ENCODE measurements at regions not wholly inside any gene's neighbourhood (a gene's known extent, or its start where the extent isn't known, plus 50 kb on each side); places are given as distances from the start of the nearest gene placed in this dataset.

- no peaks in the 10 kb centered on the region for H3K9me3 Mint-ChIP-seq (ENCODE audit: unreplicated experiment)
- H3K27me3 Mint-ChIP-seq (ENCODE audit: unreplicated experiment) = no peaks in the 10 kb centered on the region
- H3K27ac Mint-ChIP-seq (ENCODE audit: unreplicated experiment) = no peak overlapping the region
- no peak for TF ChIP-seq CTCF (IDR thresholded peaks at IDR 0.05)
- DNase-seq (ENCODE audit: extremely low spot score, unreplicated experiment) = no peak
- H3K4me1 Mint-ChIP-seq (ENCODE audit: unreplicated experiment) = peaks cover 13% of the 10 kb centered on the region
- H3K36me3 Mint-ChIP-seq (ENCODE audit: unreplicated experiment) = no peaks in the 10 kb centered on the region
- H3K4me3 Mint-ChIP-seq (ENCODE audit: unreplicated experiment) = no peak overlapping the region
Measured at GRCh38 chr6:54718541-54719023, 128.0 kb upstream of the FAM83B start.

GRCh38 chr6:54719131-54719530, 127.4 kb upstream of the FAM83B start:
- no peaks in the 10 kb centered on the region for H3K36me3 Mint-ChIP-seq (ENCODE audit: unreplicated experiment)
- no peak for TF ChIP-seq CTCF (IDR thresholded peaks at IDR 0.05)
- no peak overlapping the region for H3K4me3 Mint-ChIP-seq (ENCODE audit: unreplicated experiment)
- H3K9me3 Mint-ChIP-seq (ENCODE audit: unreplicated experiment) = no peaks in the 10 kb centered on the region
- H3K4me1 Mint-ChIP-seq (ENCODE audit: unreplicated experiment) = peaks cover 13% of the 10 kb centered on the region
- H3K27ac Mint-ChIP-seq (ENCODE audit: unreplicated experiment) = no peak overlapping the region
- no peaks in the 10 kb centered on the region for H3K27me3 Mint-ChIP-seq (ENCODE audit: unreplicated experiment)
- DNase-seq (ENCODE audit: extremely low spot score, unreplicated experiment) = no peak

GRCh38 chr6:54719633-54720032, 126.9 kb upstream of the FAM83B start:
- no peaks in the 10 kb centered on the region for H3K36me3 Mint-ChIP-seq (ENCODE audit: unreplicated experiment)
- TF ChIP-seq CTCF (IDR thresholded peaks at IDR 0.05) = no peak
- H3K27me3 Mint-ChIP-seq (ENCODE audit: unreplicated experiment) = no peaks in the 10 kb centered on the region
- no peak for DNase-seq (ENCODE audit: extremely low spot score, unreplicated experiment)
- H3K27ac Mint-ChIP-seq (ENCODE audit: unreplicated experiment) = no peak overlapping the region
- H3K4me3 Mint-ChIP-seq (ENCODE audit: unreplicated experiment) = no peak overlapping the region
- H3K4me1 Mint-ChIP-seq (ENCODE audit: unreplicated experiment) = peaks cover 13% of the 10 kb centered on the region
- no peaks in the 10 kb centered on the region for H3K9me3 Mint-ChIP-seq (ENCODE audit: unreplicated experiment)

- TF ChIP-seq CTCF (IDR thresholded peaks at IDR 0.05) = no peak
- H3K4me1 Mint-ChIP-seq (ENCODE audit: unreplicated experiment) = peaks cover 13% of the 10 kb centered on the region
- no peak for DNase-seq (ENCODE audit: extremely low spot score, unreplicated experiment)
- H3K27me3 Mint-ChIP-seq (ENCODE audit: unreplicated experiment) = peaks cover 6% of the 10 kb centered on the region
- no peak overlapping the region for H3K4me3 Mint-ChIP-seq (ENCODE audit: unreplicated experiment)
- H3K36me3 Mint-ChIP-seq (ENCODE audit: unreplicated experiment) = no peaks in the 10 kb centered on the region
- H3K9me3 Mint-ChIP-seq (ENCODE audit: unreplicated experiment) = no peaks in the 10 kb centered on the region
- H3K27ac Mint-ChIP-seq (ENCODE audit: unreplicated experiment) = no peak overlapping the region
Measured at GRCh38 chr6:54722328-54722727, 124.2 kb upstream of the FAM83B start.

- TF ChIP-seq CTCF (IDR thresholded peaks at IDR 0.05) = no peak
- Mint-ChIP-seq H3K4me3 (ENCODE audit: unreplicated experiment) (no peak overlapping the region), H3K4me1 (ENCODE audit: unreplicated experiment) (no peaks in the 10 kb centered on the region), H3K9me3 (ENCODE audit: unreplicated experiment) (peaks cover 8% of the 10 kb centered on the region), H3K27ac (ENCODE audit: unreplicated experiment) (no peak overlapping the region), H3K27me3 (ENCODE audit: unreplicated experiment) (peaks cover 6% of the 10 kb centered on the region), H3K36me3 (ENCODE audit: unreplicated experiment) (no peaks in the 10 kb centered on the region)
- DNase-seq (ENCODE audit: extremely low spot score, unreplicated experiment) = no peak
Measured at GRCh38 chr6:54729716-54730115, 116.9 kb upstream of the FAM83B start.
